ENCODE measurements at regions not wholly inside any gene's neighbourhood (a gene's known extent, or its start where the extent isn't known, plus 50 kb on each side); places are given as distances from the start of the nearest gene placed in this dataset.
A peak's percentile ranks its signal among the peaks of the same experiment; 100 is the strongest.

DNA sequence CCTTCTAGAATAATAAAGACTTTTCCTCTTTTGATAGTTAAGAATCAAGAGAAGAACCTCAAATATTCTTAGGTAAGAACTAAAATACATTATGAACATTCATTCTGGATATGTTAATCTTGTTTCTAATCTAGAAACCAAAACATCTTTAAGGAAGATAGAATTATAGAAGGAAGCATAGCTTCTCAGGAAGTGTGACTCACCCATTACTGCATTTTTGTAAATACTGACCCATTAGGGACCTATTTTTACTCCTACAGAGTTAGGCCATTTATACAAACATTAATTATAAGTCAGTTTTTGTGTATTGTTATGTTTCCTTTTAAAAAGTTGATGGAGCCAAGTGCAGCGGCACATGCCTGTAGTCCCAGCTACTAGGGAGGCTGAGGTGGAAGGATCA lies 147.1 kb downstream of the NUFIP1 start:
- no peaks in the 10 kb centered on the region for H3K79me2 ChIP-seq (ENCODE audit: control insufficient read depth, insufficient read depth, low read length)
- TF ChIP-seq CBFB (CRISPR knock-in tag; IDR thresholded peaks at IDR 0.05) (no peak), FOSL1 (tag; conservative IDR thresholded peaks at IDR 0.05) (peak; percentile 66)
- no peaks in the 10 kb centered on the region for H3K4me1 ChIP-seq (replicated peaks in 1 of 2; ENCODE audit: control insufficient read depth in 2 of 2, insufficient read depth in 2 of 2, low read length in 2 of 2)
- intact Hi-C loops (cut with micrococcal nuclease) (no loop called here), in situ Hi-C loops (cut with MboI) (no loop called here)
- no peaks in the 10 kb centered on the region for H4K20me1 ChIP-seq (replicated peaks; ENCODE audit: control insufficient read depth, insufficient read depth, low read length)
- no peak overlapping the region for H3K4me3 ChIP-seq
- no peak for ATAC-seq
- BruUV-seq (replicated peaks), result no TSS peak
- H3K9me1 ChIP-seq (ENCODE audit: control insufficient read depth, insufficient read depth, low read length), result no peaks in the 10 kb centered on the region
- no peak overlapping the region for H3K9ac ChIP-seq (ENCODE audit: insufficient read depth in 1 of 2, low read depth in 2 of 2, low read length in 2 of 2)
- WGBS (ENCODE audit: insufficient coverage, low coverage, missing lambda C conversion rate), result 0% methylated on average over 1 of the region's 1 CpG
- H3K4me2 ChIP-seq (ENCODE audit: insufficient read depth, low read length), result no peak overlapping the region
- CTCF ChIA-PET (ENCODE audit: low intra/inter-chr PET ratio), result no interaction called here
- H3K27ac ChIP-seq (ENCODE audit: extremely low read depth, low read depth, low read length), result no peak overlapping the region
- H2AFZ ChIP-seq (ENCODE audit: low read depth, low read length), result no peak overlapping the region
- H3K9me3 ChIP-seq (replicated peaks; ENCODE audit: control insufficient read depth, insufficient read depth, low read depth, low read length), result no peaks in the 10 kb centered on the region
- no peak for FAIRE-seq
- POLR2A ChIA-PET, result no interaction called here
- no peak for DNase-seq (ENCODE audit: extremely low read depth in 1 of 4, low spot score in 3 of 4)
- no peaks in the 10 kb centered on the region for H3K36me3 ChIP-seq (ENCODE audit: control insufficient read depth, insufficient read depth, low read length)
- H3K27me3 ChIP-seq (ENCODE audit: control insufficient read depth in 2 of 2, insufficient read depth in 2 of 2, low read length in 2 of 2), result peaks cover 0 to 6% of the 10 kb centered on the region in 2 experiments; a peak in 2 of 5 replicates

DNA sequence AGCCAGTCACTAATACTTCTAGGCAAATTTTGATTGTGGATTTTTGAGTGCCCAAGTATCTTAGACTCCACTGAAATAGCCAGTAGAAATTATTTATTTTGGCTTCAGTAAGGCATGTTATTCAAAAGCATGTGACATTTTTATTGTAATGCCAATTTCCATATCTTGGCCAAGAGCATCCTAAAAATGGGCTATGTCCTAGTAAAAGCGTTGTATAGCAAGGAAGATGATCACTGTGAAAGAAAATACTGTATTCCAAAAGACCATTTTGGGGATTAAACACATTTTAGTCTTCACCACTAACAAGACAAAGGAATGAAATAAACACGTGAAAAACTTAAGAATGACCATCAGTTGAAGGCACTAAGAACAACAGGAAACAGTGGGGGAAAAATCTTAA lies 149.1 kb downstream of the NUFIP1 start:
- Histone ChIP-seq H3K4me3 (no peak overlapping the region), H4K20me1 (replicated peaks; ENCODE audit: control insufficient read depth, insufficient read depth, low read length) (no peaks in the 10 kb centered on the region), H3K9ac (ENCODE audit: insufficient read depth in 1 of 2, low read depth in 2 of 2, low read length in 2 of 2) (no peak overlapping the region), H3K27ac (ENCODE audit: extremely low read depth, low read depth, low read length) (no peak overlapping the region), H3K4me1 (replicated peaks in 1 of 2; ENCODE audit: control insufficient read depth in 2 of 2, insufficient read depth in 2 of 2, low read length in 2 of 2) (no peaks in the 10 kb centered on the region), H2AFZ (ENCODE audit: low read depth, low read length) (no peak overlapping the region), H3K79me2 (ENCODE audit: control insufficient read depth, insufficient read depth, low read length) (no peaks in the 10 kb centered on the region), H3K36me3 (ENCODE audit: control insufficient read depth, insufficient read depth, low read length) (no peaks in the 10 kb centered on the region), H3K27me3 (ENCODE audit: control insufficient read depth in 2 of 2, insufficient read depth in 2 of 2, low read length in 2 of 2) (peaks cover 0 to 6% of the 10 kb centered on the region in 2 experiments; a peak in 1 of 5 replicates), H3K9me1 (ENCODE audit: control insufficient read depth, insufficient read depth, low read length) (no peaks in the 10 kb centered on the region), H3K4me2 (ENCODE audit: insufficient read depth, low read length) (no peak overlapping the region), H3K9me3 (replicated peaks; ENCODE audit: control insufficient read depth, insufficient read depth, low read depth, low read length) (no peaks in the 10 kb centered on the region)
- no TSS peak for BruUV-seq (replicated peaks)
- 3% methylated on average over 2 of the region's 2 CpGs for WGBS (ENCODE audit: insufficient coverage, low coverage, missing lambda C conversion rate)
- ChIA-PET POLR2A (no interaction called here), CTCF (ENCODE audit: low intra/inter-chr PET ratio) (no interaction called here)
- ATAC-seq (no peak), DNase-seq (ENCODE audit: extremely low read depth in 1 of 4, low spot score in 3 of 4) (no peak), FAIRE-seq (no peak)
- intact Hi-C loops (cut with micrococcal nuclease), result no loop called here
- TF ChIP-seq WHSC1 (IDR thresholded peaks at IDR 0.05; ENCODE audit: low read length), result no peak
- no peak for TF ChIP-seq ZNF212 (CRISPR knock-in tag; IDR thresholded peaks at IDR 0.05)
- TF ChIP-seq, protein P1, sequence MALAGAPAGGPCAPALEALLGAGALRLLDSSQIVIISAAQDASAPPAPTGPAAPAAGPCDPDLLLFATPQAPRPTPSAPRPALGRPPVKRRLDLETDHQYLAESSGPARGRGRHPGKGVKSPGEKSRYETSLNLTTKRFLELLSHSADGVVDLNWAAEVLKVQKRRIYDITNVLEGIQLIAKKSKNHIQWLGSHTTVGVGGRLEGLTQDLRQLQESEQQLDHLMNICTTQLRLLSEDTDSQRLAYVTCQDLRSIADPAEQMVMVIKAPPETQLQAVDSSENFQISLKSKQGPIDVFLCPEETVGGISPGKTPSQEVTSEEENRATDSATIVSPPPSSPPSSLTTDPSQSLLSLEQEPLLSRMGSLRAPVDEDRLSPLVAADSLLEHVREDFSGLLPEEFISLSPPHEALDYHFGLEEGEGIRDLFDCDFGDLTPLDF (CRISPR knock-in tag; IDR thresholded peaks at IDR 0.05), result no peak
- TF ChIP-seq ZC3H4 (CRISPR knock-in tag; IDR thresholded peaks at IDR 0.05; ENCODE audit: borderline replicate concordance), result no peak
- TF ChIP-seq ZNF707 (CRISPR knock-in tag; conservative IDR thresholded peaks at IDR 0.05), result no peak
- TF ChIP-seq NFXL1 (CRISPR knock-in tag; IDR thresholded peaks at IDR 0.05), result no peak
- no peak for TF ChIP-seq GATAD2A (IDR thresholded peaks at IDR 0.05)
- no peak for TF ChIP-seq TFAM (CRISPR knock-in tag; conservative IDR thresholded peaks at IDR 0.05)
- no peak for TF ChIP-seq ZNF324 (CRISPR knock-in tag; IDR thresholded peaks at IDR 0.05)
- TF ChIP-seq, protein P2, sequence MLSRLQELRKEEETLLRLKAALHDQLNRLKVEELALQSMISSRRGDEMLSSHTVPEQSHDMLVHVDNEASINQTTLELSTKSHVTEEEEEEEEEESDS (CRISPR knock-in tag; IDR thresholded peaks at IDR 0.05), result no peak
- no peak for TF ChIP-seq MAFG (tag; conservative IDR thresholded peaks at IDR 0.05)
- TF ChIP-seq CREB1 (IDR thresholded peaks at IDR 0.05), result no peak
- no peak for TF ChIP-seq CREB1 (CRISPR knock-in tag; IDR thresholded peaks at IDR 0.05)
- TF ChIP-seq ATF1 (CRISPR knock-in tag; IDR thresholded peaks at IDR 0.05), result no peak
- TF ChIP-seq ATF1 (tag; IDR thresholded peaks at IDR 0.05), result no peak
- no peak for TF ChIP-seq TRIM24 (IDR thresholded peaks at IDR 0.05)
- in situ Hi-C loops (cut with MboI), result no loop called here
